WTC11 (cell line): ENCODE measurements at regions not wholly inside any gene's neighbourhood (a gene's known extent, or its start where the extent isn't known, plus 50 kb on each side); places are given as distances from the start of the nearest gene placed in this dataset.

Experiments used
- ATAC-seq: fragments of 200-7000 bp; cut with Tn5 transposase; 2 replicates; pipeline ENCODE4 v1.10.0; 2021; ENCODE audit warnings: mild to moderate bottlenecking, moderate library complexity
- CTCF ChIA-PET: fragments of 300-600 bp; sonication (Branson Sonifier 250); formaldehyde crosslinking; loops from one replicate; lab custom pipeline; 2021; ENCODE audit warnings: antibody characterized with exemption; lab: Charles Lee
- POLR2A ChIA-PET: fragments of 350-600 bp; sonication (Branson Sonifier 250); formaldehyde crosslinking; loops from one replicate; lab custom pipeline; 2021; ENCODE audit warnings: antibody characterized with exemption; lab: Charles Lee
- DNase-seq: peaks from one replicate; pipeline ENCODE4 v3.0.0; 2021; ENCODE audit warnings: low spot score
- H3K27ac Mint-ChIP-seq: 2 replicates; pipeline ENCODE4 v1.8.0; 2021; ENCODE audit warnings: mixed read lengths
- H3K27me3 Mint-ChIP-seq: 2 replicates; pipeline ENCODE4 v1.8.0; 2021; ENCODE audit warnings: low read depth, mild to moderate bottlenecking, moderate library complexity, mixed read lengths
- H3K36me3 Mint-ChIP-seq: 2 replicates; pipeline ENCODE4 v1.8.0; 2021; ENCODE audit warnings: mixed read lengths
- H3K4me1 Mint-ChIP-seq: 2 replicates; pipeline ENCODE4 v1.8.0; 2022; ENCODE audit warnings: mixed read lengths
- H3K4me3 Mint-ChIP-seq: 2 replicates; pipeline ENCODE4 v1.8.0; 2021; ENCODE audit warnings: mild to moderate bottlenecking, moderate library complexity, mixed read lengths
- H3K9me3 Mint-ChIP-seq: 2 replicates; pipeline ENCODE4 v1.8.0; 2021; ENCODE audit warnings: mixed read lengths
- EMX1 ChIP-seq: fragments of 250-450 bp; sonication (Bioruptor Pico); IDR thresholded peaks from 2 replicates; pipeline ENCODE4 v1.8.0; 2021; ENCODE audit warnings: mild to moderate bottlenecking
- FOXP1 ChIP-seq: sonication (generic); formaldehyde crosslinking; IDR thresholded peaks from 2 replicates; pipeline ENCODE4 v1.8.0; 2022; ENCODE audit warnings: missing genetic modification reagents, mild to moderate bottlenecking, moderate library complexity, borderline replicate concordance
- GRHL2 ChIP-seq: fragments of 250-450 bp; sonication (Bioruptor Pico); IDR thresholded peaks from 2 replicates; pipeline ENCODE4 v1.8.0; 2022; ENCODE audit warnings: mild to moderate bottlenecking, moderate library complexity; ENCODE audit not compliant: insufficient replicate concordance, severe bottlenecking
- HMGXB4 ChIP-seq: sonication (generic); formaldehyde crosslinking; IDR thresholded peaks from 2 replicates; pipeline ENCODE4 v1.8.1; 2023; ENCODE audit warnings: mild to moderate bottlenecking, moderate library complexity, missing genetic modification reagents
- JAZF1 ChIP-seq: fragments of 250-450 bp; sonication (Bioruptor Pico); IDR thresholded peaks from 2 replicates; pipeline ENCODE4 v1.9.0; 2021; ENCODE audit warnings: moderate library complexity, mild to moderate bottlenecking, inconsistent platforms
- MYBL2 ChIP-seq: sonication (generic); formaldehyde crosslinking; IDR thresholded peaks from 2 replicates; pipeline ENCODE4 v1.8.1; 2023; ENCODE audit warnings: mild to moderate bottlenecking, moderate library complexity, missing genetic modification reagents
- NFE2L1 ChIP-seq: sonication (generic); formaldehyde crosslinking; IDR thresholded peaks from 2 replicates; pipeline ENCODE4 v1.8.1; 2023; ENCODE audit warnings: missing genetic modification reagents
- SMAD4 ChIP-seq: sonication (generic); formaldehyde crosslinking; IDR thresholded peaks from 2 replicates; pipeline ENCODE4 v1.8.0; 2022; ENCODE audit warnings: mild to moderate bottlenecking, missing genetic modification reagents
- SP1 ChIP-seq: sonication (generic); formaldehyde crosslinking; conservative IDR thresholded peaks from 2 replicates; pipeline ENCODE4 v1.8.1; 2022; ENCODE audit warnings: missing genetic modification reagents
- TCF7 ChIP-seq: sonication (generic); formaldehyde crosslinking; IDR thresholded peaks from 2 replicates; pipeline ENCODE4 v1.8.0; 2022; ENCODE audit warnings: mild to moderate bottlenecking, low read depth, missing genetic modification reagents, moderate library complexity
- TEAD1 ChIP-seq: sonication (generic); formaldehyde crosslinking; IDR thresholded peaks from 2 replicates; pipeline ENCODE4 v1.8.0; 2022; ENCODE audit warnings: mild to moderate bottlenecking, missing genetic modification reagents
- TP53 ChIP-seq: sonication (generic); formaldehyde crosslinking; IDR thresholded peaks from 2 replicates; pipeline ENCODE4 v1.8.1; 2023; ENCODE audit warnings: mild to moderate bottlenecking, missing genetic modification reagents
- ZNF121 ChIP-seq: sonication (generic); formaldehyde crosslinking; IDR thresholded peaks from 2 replicates; pipeline ENCODE4 v1.8.0; 2023; ENCODE audit warnings: missing genetic modification reagents
- ZNF138 ChIP-seq: sonication (generic); formaldehyde crosslinking; conservative IDR thresholded peaks from 2 replicates; pipeline ENCODE4 v1.8.1; 2022; ENCODE audit warnings: mild to moderate bottlenecking, moderate library complexity, missing genetic modification reagents
- ZNF263 ChIP-seq: sonication (generic); formaldehyde crosslinking; IDR thresholded peaks from 2 replicates; pipeline ENCODE4 v1.8.1; 2022; ENCODE audit warnings: low read depth, mild to moderate bottlenecking, moderate library complexity, missing genetic modification reagents
- ZNF396 ChIP-seq: fragments of 250-450 bp; sonication (Bioruptor Pico); IDR thresholded peaks from 2 replicates; pipeline ENCODE4 v1.8.0; 2021; ENCODE audit warnings: mild to moderate bottlenecking, moderate library complexity, borderline replicate concordance
- ZNF425 ChIP-seq: fragments of 250-450 bp; sonication (Bioruptor Pico); conservative IDR thresholded peaks from 2 replicates; pipeline ENCODE4 v1.9.0; 2021; ENCODE audit warnings: mild to moderate bottlenecking
- TF ChIP-seq, protein P1 (sequence below): sonication (generic); formaldehyde crosslinking; IDR thresholded peaks from 2 replicates; pipeline ENCODE4 v1.8.1; 2022; ENCODE audit warnings: low read depth, missing genetic modification reagents, borderline replicate concordance
- TF ChIP-seq, protein P2 (sequence below): sonication (generic); formaldehyde crosslinking; IDR thresholded peaks from 2 replicates; pipeline ENCODE4 v1.8.0; 2022; ENCODE audit warnings: mild to moderate bottlenecking, missing genetic modification reagents
- TF ChIP-seq, protein P3 (sequence below): sonication (generic); formaldehyde crosslinking; IDR thresholded peaks from 2 replicates; pipeline ENCODE4 v1.8.1; 2023; ENCODE audit warnings: mild to moderate bottlenecking, missing genetic modification reagents
- TF ChIP-seq, protein P4 (sequence below): sonication (generic); formaldehyde crosslinking; IDR thresholded peaks from 2 replicates; pipeline ENCODE4 v1.8.1; 2022; ENCODE audit warnings: mild to moderate bottlenecking, missing genetic modification reagents, moderate library complexity, borderline replicate concordance
- TF ChIP-seq, protein P5 (sequence below): sonication (generic); formaldehyde crosslinking; IDR thresholded peaks from 2 replicates; pipeline ENCODE4 v1.8.1; 2022; ENCODE audit warnings: missing genetic modification reagents, borderline replicate concordance
- TF ChIP-seq, protein P6 (sequence below): sonication (generic); formaldehyde crosslinking; IDR thresholded peaks from 2 replicates; pipeline ENCODE4 v1.8.1; 2022; ENCODE audit warnings: mild to moderate bottlenecking, moderate library complexity, missing genetic modification reagents

DNA sequence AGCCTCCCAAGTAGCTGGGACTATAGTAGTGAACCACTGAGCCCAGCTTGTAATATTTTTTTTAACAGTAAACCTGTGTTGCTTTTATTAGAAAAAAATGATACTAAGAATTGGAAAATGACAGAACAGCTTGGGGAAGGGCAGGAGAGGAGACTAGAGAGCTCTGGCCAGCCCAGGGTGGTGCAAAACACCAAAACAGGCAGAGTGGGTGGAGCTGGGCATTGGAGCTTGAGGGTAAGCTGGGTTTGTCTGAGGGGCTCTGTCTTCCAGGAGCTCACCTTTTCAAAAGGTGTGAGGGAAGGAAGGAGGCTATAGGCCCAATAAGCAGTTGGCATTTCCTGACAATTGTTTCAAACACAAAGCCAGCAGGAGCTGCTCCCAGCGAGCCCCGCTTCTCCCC lies 75.2 kb upstream of the DUSP5 start (continued):
- TF ChIP-seq TEAD1 (CRISPR knock-in tag) (no peak), JAZF1 (CRISPR knock-in tag) (no peak), NFE2L1 (CRISPR knock-in tag) (no peak), TP53 (CRISPR knock-in tag) (no peak), MYBL2 (CRISPR knock-in tag) (no peak), ZNF138 (CRISPR knock-in tag) (no peak), FOXP1 (no peak)
- TF ChIP-seq, protein P1, sequence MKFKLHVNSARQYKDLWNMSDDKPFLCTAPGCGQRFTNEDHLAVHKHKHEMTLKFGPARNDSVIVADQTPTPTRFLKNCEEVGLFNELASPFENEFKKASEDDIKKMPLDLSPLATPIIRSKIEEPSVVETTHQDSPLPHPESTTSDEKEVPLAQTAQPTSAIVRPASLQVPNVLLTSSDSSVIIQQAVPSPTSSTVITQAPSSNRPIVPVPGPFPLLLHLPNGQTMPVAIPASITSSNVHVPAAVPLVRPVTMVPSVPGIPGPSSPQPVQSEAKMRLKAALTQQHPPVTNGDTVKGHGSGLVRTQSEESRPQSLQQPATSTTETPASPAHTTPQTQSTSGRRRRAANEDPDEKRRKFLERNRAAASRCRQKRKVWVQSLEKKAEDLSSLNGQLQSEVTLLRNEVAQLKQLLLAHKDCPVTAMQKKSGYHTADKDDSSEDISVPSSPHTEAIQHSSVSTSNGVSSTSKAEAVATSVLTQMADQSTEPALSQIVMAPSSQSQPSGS (CRISPR knock-in tag) = no peak
- TF ChIP-seq, protein P2, sequence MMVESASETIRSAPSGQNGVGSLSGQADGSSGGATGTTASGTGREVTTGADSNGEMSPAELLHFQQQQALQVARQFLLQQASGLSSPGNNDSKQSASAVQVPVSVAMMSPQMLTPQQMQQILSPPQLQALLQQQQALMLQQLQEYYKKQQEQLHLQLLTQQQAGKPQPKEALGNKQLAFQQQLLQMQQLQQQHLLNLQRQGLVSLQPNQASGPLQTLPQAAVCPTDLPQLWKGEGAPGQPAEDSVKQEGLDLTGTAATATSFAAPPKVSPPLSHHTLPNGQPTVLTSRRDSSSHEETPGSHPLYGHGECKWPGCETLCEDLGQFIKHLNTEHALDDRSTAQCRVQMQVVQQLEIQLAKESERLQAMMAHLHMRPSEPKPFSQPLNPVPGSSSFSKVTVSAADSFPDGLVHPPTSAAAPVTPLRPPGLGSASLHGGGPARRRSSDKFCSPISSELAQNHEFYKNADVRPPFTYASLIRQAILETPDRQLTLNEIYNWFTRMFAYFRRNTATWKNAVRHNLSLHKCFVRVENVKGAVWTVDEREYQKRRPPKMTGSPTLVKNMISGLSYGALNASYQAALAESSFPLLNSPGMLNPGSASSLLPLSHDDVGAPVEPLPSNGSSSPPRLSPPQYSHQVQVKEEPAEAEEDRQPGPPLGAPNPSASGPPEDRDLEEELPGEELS = no peak
- TF ChIP-seq, protein P3, sequence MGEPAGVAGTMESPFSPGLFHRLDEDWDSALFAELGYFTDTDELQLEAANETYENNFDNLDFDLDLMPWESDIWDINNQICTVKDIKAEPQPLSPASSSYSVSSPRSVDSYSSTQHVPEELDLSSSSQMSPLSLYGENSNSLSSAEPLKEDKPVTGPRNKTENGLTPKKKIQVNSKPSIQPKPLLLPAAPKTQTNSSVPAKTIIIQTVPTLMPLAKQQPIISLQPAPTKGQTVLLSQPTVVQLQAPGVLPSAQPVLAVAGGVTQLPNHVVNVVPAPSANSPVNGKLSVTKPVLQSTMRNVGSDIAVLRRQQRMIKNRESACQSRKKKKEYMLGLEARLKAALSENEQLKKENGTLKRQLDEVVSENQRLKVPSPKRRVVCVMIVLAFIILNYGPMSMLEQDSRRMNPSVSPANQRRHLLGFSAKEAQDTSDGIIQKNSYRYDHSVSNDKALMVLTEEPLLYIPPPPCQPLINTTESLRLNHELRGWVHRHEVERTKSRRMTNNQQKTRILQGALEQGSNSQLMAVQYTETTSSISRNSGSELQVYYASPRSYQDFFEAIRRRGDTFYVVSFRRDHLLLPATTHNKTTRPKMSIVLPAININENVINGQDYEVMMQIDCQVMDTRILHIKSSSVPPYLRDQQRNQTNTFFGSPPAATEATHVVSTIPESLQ (CRISPR knock-in tag) = no peak
- TF ChIP-seq, all 79 proteins: peak for 0

GRCh38 chr10:110423650-110424049 lies 74.1 kb upstream of the DUSP5 start:
- H3K27me3 Mint-ChIP-seq = no peaks in the 10 kb centered on the region; the same call in 1 of the 2 replicates
- ATAC-seq = no peak
- TF ChIP-seq EMX1 (CRISPR knock-in tag) (no peak), TCF7 (CRISPR knock-in tag) (no peak), ZNF121 (CRISPR knock-in tag) (no peak), FOXP1 (no peak), GRHL2 (CRISPR knock-in tag) (no peak), SMAD4 (CRISPR knock-in tag) (no peak), HMGXB4 (CRISPR knock-in tag) (no peak), ZNF425 (CRISPR knock-in tag) (no peak), ZNF396 (CRISPR knock-in tag) (no peak), ZNF263 (CRISPR knock-in tag) (no peak), SP1 (no peak)
- TF ChIP-seq, protein P4, sequence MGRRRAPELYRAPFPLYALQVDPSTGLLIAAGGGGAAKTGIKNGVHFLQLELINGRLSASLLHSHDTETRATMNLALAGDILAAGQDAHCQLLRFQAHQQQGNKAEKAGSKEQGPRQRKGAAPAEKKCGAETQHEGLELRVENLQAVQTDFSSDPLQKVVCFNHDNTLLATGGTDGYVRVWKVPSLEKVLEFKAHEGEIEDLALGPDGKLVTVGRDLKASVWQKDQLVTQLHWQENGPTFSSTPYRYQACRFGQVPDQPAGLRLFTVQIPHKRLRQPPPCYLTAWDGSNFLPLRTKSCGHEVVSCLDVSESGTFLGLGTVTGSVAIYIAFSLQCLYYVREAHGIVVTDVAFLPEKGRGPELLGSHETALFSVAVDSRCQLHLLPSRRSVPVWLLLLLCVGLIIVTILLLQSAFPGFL = no peak
- TF ChIP-seq, protein P5, sequence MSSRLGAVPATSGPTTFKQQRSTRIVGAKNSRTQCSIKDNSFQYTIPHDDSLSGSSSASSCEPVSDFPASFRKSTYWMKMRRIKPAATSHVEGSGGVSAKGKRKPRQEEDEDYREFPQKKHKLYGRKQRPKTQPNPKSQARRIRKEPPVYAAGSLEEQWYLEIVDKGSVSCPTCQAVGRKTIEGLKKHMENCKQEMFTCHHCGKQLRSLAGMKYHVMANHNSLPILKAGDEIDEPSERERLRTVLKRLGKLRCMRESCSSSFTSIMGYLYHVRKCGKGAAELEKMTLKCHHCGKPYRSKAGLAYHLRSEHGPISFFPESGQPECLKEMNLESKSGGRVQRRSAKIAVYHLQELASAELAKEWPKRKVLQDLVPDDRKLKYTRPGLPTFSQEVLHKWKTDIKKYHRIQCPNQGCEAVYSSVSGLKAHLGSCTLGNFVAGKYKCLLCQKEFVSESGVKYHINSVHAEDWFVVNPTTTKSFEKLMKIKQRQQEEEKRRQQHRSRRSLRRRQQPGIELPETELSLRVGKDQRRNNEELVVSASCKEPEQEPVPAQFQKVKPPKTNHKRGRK (CRISPR knock-in tag) = no peak
- TF ChIP-seq, protein P6, sequence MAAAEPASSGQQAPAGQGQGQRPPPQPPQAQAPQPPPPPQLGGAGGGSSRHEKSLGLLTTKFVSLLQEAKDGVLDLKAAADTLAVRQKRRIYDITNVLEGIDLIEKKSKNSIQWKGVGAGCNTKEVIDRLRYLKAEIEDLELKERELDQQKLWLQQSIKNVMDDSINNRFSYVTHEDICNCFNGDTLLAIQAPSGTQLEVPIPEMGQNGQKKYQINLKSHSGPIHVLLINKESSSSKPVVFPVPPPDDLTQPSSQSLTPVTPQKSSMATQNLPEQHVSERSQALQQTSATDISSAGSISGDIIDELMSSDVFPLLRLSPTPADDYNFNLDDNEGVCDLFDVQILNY = no peak
- TF ChIP-seq, all 79 proteins: peak for 0
- Mint-ChIP-seq H3K27ac (no peak overlapping the region), H3K4me3 (no peak overlapping the region), H3K9me3 (no peaks in the 10 kb centered on the region), H3K36me3 (no peaks in the 10 kb centered on the region), H3K4me1 (peaks cover 36% of the 10 kb centered on the region)
- ChIA-PET CTCF (no interaction called here), POLR2A (no interaction called here)
- no peak for DNase-seq
